Naive thymus-derived CD4-positive, alpha-beta T cell (primary cell): ENCODE measurements at regions not wholly inside any gene's neighbourhood (a gene's known extent, or its start where the extent isn't known, plus 50 kb on each side); places are given as distances from the start of the nearest gene placed in this dataset.

Source experiments
- ATAC-seq: fragments of 150-1000 bp; cut with Tn5 transposase; 2 replicates; pipeline ENCODE4 v1.10.0; 2021; ENCODE audit warnings: mild to moderate bottlenecking, moderate library complexity
- CTCF ChIA-PET: fragments of 350-600 bp; sonication (Branson Sonifier 250); formaldehyde crosslinking; loops from one replicate; lab custom pipeline; 2021; ENCODE audit warnings: antibody characterized with exemption; lab: Charles Lee
- POLR2A ChIA-PET: fragments of 350-600 bp; sonication (Branson Sonifier 250); formaldehyde crosslinking; loops from one replicate; lab custom pipeline; 2021; ENCODE audit warnings: antibody characterized with exemption, inconsistent platforms; lab: Charles Lee
- DNase-seq, 9 donors: peaks; one replicate each; pipeline versions ENCODE4 v3.0.0 to v3.0.0-alpha.2; 2020 to 2022; ENCODE audit warnings: mixed read lengths in 1 of 9
- H3K27ac ChIP-seq: one replicate; pipeline ENCODE4 v1.7.0; 2013; ENCODE audit warnings: mild to moderate bottlenecking, low read depth, low read length, moderate library complexity
- H3K27me3 ChIP-seq, 2 donors: one replicate each; pipeline ENCODE4 v1.7.0; 2013; ENCODE audit warnings: low read length in 2 of 2, mild to moderate bottlenecking in 2 of 2, moderate library complexity in 2 of 2; ENCODE audit not compliant: control insufficient read depth in 2 of 2, insufficient read depth in 2 of 2
- H3K36me3 ChIP-seq, 3 experiments: 1 replicate in 2 of 3; 2 replicates in 1 of 3; pipeline ENCODE4 v1.7.0; 2013; ENCODE audit warnings: low read length in 3 of 3, mild to moderate bottlenecking in 3 of 3, moderate library complexity in 1 of 3; ENCODE audit not compliant: insufficient read depth in 3 of 3, control insufficient read depth in 2 of 3
- H3K4me1 ChIP-seq, 2 donors: one replicate each; pipeline ENCODE4 v1.7.0; 2013; ENCODE audit warnings: low read length in 2 of 2, mild to moderate bottlenecking in 2 of 2, moderate library complexity in 1 of 2; ENCODE audit not compliant: control insufficient read depth in 2 of 2, insufficient read depth in 2 of 2
- H3K4me3 ChIP-seq: 2 replicates; pipeline ENCODE4 v1.7.0; 2013; ENCODE audit warnings: mild to moderate bottlenecking, low read length
- H3K9me3 ChIP-seq, 3 experiments: 1 replicate in 2 of 3; 2 replicates in 1 of 3; pipeline ENCODE4 v1.7.0; 2013; ENCODE audit warnings: low read length in 3 of 3; ENCODE audit not compliant: control insufficient read depth in 2 of 3
- H3K27ac Mint-ChIP-seq, 9 donors: one replicate each; pipeline ENCODE4 v1.8.0; 2020 to 2022; ENCODE audit warnings: mixed read lengths in 9 of 9, mild to moderate bottlenecking in 8 of 9, moderate library complexity in 5 of 9, inconsistent platforms in 2 of 9
- H3K27me3 Mint-ChIP-seq, 5 donors: one replicate each; pipeline ENCODE4 v1.8.0; 2021 to 2022; ENCODE audit warnings: mixed read lengths in 5 of 5, mild to moderate bottlenecking in 1 of 5
- H3K36me3 Mint-ChIP-seq, 5 donors: one replicate each; pipeline ENCODE4 v1.8.0; 2020 to 2022; ENCODE audit warnings: mixed read lengths in 5 of 5, mild to moderate bottlenecking in 3 of 5, inconsistent platforms in 1 of 5
- H3K4me1 Mint-ChIP-seq, 7 donors: one replicate each; pipeline ENCODE4 v1.8.0; 2020 to 2022; ENCODE audit warnings: mixed read lengths in 7 of 7, mild to moderate bottlenecking in 3 of 7, inconsistent platforms in 1 of 7
- H3K4me3 Mint-ChIP-seq, 10 donors: one replicate each; pipeline ENCODE4 v1.8.0; 2020 to 2022; ENCODE audit warnings: mild to moderate bottlenecking in 10 of 10, mixed read lengths in 10 of 10, moderate library complexity in 6 of 10, inconsistent platforms in 2 of 10
- H3K9me3 Mint-ChIP-seq, 11 donors: one replicate each; pipeline ENCODE4 v1.8.0; 2020 to 2022; ENCODE audit warnings: mixed read lengths in 11 of 11, mild to moderate bottlenecking in 4 of 11, inconsistent platforms in 1 of 11, moderate library complexity in 1 of 11
- intact Hi-C, 2 donors: fragments of 100-400 bp; cut with micrococcal nuclease; formaldehyde crosslinking; loops; one replicate each; pipeline ENCODE4 v1.15.1; 2023

DNA sequence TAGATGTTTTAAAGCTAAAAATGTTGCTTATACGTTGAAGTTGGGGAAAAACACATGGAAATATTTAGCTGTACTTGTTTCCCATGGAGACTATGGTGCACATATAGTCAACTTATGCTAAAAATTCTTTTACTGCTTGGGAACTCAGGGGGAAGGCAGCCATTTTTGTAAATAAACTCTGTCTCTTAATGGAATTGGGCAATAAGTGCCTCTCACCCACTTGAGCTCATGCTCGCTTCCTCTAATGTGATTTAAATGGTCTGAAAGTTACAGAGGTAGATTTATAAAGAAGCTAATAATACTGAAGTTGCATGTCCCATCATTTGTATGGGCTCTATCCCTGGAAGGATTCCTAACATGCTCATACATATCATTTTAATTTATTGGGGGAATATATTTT is 523.8 kb downstream of the RASEF start:
- Mint-ChIP-seq H3K36me3 (no peaks in the 10 kb centered on the region), H3K4me1 (no peaks in the 10 kb centered on the region), H3K27me3 (no peaks in the 10 kb centered on the region), H3K4me3 (no peak overlapping the region), H3K9me3 (peaks cover 0 to 4% (median 0%) of the 10 kb centered on the region in 11 donors), H3K27ac (no peak overlapping the region)
- intact Hi-C loops = no loop called here
- DNase-seq (no peak), ATAC-seq (no peak)
- CTCF ChIA-PET = no interaction called here
- Histone ChIP-seq H3K36me3 (no peaks in the 10 kb centered on the region), H3K9me3 (no peaks in the 10 kb centered on the region), H3K27me3 (no peaks in the 10 kb centered on the region), H3K4me3 (no peak overlapping the region), H3K4me1 (no peaks in the 10 kb centered on the region), H3K27ac (no peak overlapping the region)
- POLR2A ChIA-PET = no interaction called here

DNA sequence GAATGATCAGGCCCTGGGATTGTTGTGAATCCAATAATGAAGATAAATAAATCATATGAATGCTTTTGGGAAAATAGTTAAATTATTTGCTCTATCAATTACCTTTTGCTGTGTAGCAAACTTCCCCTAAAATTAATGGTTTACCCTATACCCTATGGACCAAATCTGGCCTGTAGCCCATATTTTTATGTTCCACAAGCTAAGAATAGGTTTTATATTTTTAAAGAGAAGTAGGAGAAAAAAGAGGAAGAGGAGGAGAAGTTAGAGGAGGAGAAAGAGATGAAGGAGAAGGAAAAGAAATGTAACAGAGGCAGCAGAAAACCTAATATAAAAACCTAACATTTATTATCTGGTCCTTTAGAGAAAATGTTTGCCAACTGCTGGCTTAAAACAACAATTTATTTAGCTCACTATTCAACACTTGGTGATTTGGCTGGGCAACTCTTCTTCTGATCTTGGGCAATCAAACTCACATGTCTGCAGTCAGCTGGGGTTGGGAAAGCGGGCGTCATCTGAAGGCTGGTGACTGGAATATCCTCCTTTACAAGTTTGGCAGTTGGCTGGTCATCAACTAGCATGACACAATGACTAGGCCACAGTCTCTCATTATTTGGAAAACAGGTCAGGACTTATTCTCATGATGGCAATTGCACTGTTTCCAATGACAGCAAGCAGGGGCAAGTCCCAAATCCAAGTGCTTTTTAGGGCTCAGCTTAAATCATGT is 522.9 kb downstream of the RASEF start:
- H3K27ac ChIP-seq = no peak overlapping the region
- H3K9me3 ChIP-seq = no peaks in the 10 kb centered on the region
- H3K27me3 ChIP-seq = no peaks in the 10 kb centered on the region
- H3K4me1 Mint-ChIP-seq = no peaks in the 10 kb centered on the region
- no peaks in the 10 kb centered on the region for H3K36me3 Mint-ChIP-seq
- H3K9me3 Mint-ChIP-seq = peaks cover 0 to 4% (median 0%) of the 10 kb centered on the region in 11 donors
- intact Hi-C loops = no loop called here
- ChIA-PET POLR2A (no interaction called here), CTCF (no interaction called here)
- no peak overlapping the region for H3K4me3 Mint-ChIP-seq
- H3K27ac Mint-ChIP-seq = no peak overlapping the region
- peak in 1 of 9 donors; percentile 1 for DNase-seq
- ATAC-seq = peak; percentile 27
- H3K4me3 ChIP-seq = no peak overlapping the region
- no peaks in the 10 kb centered on the region for H3K27me3 Mint-ChIP-seq
- no peaks in the 10 kb centered on the region for H3K36me3 ChIP-seq
- H3K4me1 ChIP-seq = no peaks in the 10 kb centered on the region

DNA sequence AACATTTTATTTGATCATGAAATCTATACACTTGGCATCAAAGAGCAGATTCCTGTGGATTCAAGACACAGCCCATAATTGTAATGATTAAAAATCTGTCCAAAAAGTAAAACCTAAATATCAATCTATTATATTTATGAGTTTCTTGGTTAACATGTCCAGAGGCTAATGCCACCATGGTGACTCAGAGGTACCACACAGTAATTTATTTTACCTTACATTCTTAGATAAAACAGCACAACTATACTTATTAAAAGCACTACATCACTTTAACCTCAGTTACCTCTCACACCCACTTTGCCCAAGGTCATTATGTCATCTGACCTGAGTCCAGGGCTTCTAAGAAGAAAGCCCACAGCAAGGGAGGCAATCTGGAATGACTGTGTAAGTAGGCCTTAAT is 519.2 kb downstream of the RASEF start:
- DNase-seq (no peak), ATAC-seq (no peak)
- no peak overlapping the region for H3K27ac Mint-ChIP-seq
- peaks cover 0 to 13% (median 3%) of the 10 kb centered on the region in 11 donors for H3K9me3 Mint-ChIP-seq
- Histone ChIP-seq H3K27ac (no peak overlapping the region), H3K36me3 (no peaks in the 10 kb centered on the region), H3K9me3 (no peaks in the 10 kb centered on the region), H3K4me3 (no peak overlapping the region), H3K27me3 (no peaks in the 10 kb centered on the region), H3K4me1 (no peaks in the 10 kb centered on the region)
- H3K36me3 Mint-ChIP-seq = no peaks in the 10 kb centered on the region
- intact Hi-C loops = no loop called here
- POLR2A ChIA-PET = no interaction called here
- H3K27me3 Mint-ChIP-seq = no peaks in the 10 kb centered on the region
- CTCF ChIA-PET = no interaction called here
- H3K4me3 Mint-ChIP-seq = no peak overlapping the region
- no peaks in the 10 kb centered on the region for H3K4me1 Mint-ChIP-seq

DNA sequence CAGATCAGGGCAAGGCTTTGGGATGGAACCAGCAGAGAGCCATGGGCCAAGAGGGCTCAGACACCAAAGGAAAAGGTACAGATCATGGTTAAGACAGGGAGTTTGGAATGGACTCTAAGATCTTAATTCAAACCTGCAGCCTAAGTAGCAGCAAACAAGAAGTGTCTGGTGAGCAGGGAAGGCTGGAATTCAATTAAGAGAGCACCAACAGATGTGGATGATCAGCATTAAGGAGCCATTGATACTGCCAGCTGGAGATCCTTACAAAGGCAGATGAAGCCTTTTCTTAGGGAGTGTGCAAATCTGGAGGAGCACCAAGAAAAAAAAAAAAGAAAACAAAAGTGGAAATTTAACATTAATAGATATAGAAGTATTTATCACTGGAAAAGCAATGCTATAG is 516.8 kb downstream of the RASEF start:
- CTCF ChIA-PET = no interaction called here
- intact Hi-C loops = no loop called here
- Histone ChIP-seq H3K27ac (no peak overlapping the region), H3K9me3 (no peaks in the 10 kb centered on the region), H3K4me1 (no peaks in the 10 kb centered on the region), H3K4me3 (no peak overlapping the region), H3K36me3 (no peaks in the 10 kb centered on the region), H3K27me3 (no peaks in the 10 kb centered on the region)
- Mint-ChIP-seq H3K27me3 (no peaks in the 10 kb centered on the region), H3K4me3 (no peak overlapping the region), H3K36me3 (no peaks in the 10 kb centered on the region), H3K4me1 (no peaks in the 10 kb centered on the region), H3K9me3 (peaks cover 0 to 13% (median 2%) of the 10 kb centered on the region in 11 donors), H3K27ac (no peak overlapping the region)
- DNase-seq (no peak), ATAC-seq (no peak)
- POLR2A ChIA-PET = no interaction called here

DNA sequence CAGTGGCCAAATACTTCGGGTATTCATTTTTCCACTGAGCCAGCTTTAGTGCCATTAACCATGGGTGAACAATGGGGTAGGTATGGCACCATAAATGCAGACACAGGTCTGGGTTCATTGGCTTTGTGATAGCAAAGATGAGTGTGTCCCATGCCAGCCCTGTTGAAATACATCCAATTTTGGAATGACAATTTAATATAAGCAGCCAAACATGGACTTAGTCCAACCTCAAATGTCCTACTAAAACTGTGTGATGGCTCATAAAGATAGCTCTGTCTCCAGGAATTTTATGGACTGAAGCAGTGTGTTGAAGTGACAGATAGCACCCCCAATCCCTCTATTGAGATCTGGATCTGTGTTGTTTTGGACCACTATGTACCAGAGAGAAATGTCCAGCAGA is 514.9 kb downstream of the RASEF start:
- H3K27me3 Mint-ChIP-seq = no peaks in the 10 kb centered on the region
- intact Hi-C loops = no loop called here
- DNase-seq = no peak

DNA sequence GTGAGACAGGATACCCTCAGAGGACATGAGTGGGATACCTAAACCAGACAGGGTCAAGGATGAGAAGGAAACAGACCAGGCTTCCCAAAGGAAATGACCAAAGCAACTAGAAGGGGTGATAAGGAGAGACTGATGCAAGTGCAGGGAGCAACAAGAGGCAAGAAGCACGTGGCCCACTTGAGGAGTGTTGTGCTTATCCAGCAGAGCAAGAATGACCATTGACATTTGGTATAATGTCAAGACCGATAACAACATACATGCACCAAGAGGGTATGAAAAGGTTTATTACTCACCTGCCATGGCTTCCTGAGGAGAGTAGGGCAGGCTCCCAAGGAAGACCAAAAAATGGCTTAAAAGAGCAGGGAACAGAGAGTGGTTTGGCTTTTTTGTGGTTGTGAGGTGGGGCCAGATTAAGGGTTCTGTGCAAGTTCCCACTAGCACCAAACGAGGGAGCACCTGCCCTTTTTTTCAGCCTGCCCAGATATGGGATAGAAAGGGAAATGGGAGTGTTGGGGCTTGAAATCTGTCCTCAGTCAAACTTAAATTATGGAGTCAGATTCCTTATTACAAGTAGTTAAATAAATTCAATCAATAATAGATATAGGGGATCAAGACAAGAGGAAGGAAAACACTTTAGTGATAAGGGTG is 513.6 kb downstream of the RASEF start:
- intact Hi-C loops = no loop called here
- H3K27ac Mint-ChIP-seq = no peak overlapping the region
- H3K27ac ChIP-seq = no peak overlapping the region
- CTCF ChIA-PET = no interaction called here
- DNase-seq (no peak), ATAC-seq (no peak)
- H3K4me1 Mint-ChIP-seq = no peaks in the 10 kb centered on the region
- H3K9me3 Mint-ChIP-seq = peaks cover 0 to 13% (median 2%) of the 10 kb centered on the region in 11 donors
- H3K27me3 Mint-ChIP-seq = no peaks in the 10 kb centered on the region
- no peak overlapping the region for H3K4me3 Mint-ChIP-seq
- H3K4me3 ChIP-seq = no peak overlapping the region
- no peaks in the 10 kb centered on the region for H3K9me3 ChIP-seq
- H3K36me3 ChIP-seq = no peaks in the 10 kb centered on the region
- POLR2A ChIA-PET = no interaction called here
- no peaks in the 10 kb centered on the region for H3K36me3 Mint-ChIP-seq
- H3K4me1 ChIP-seq = no peaks in the 10 kb centered on the region
- no peaks in the 10 kb centered on the region for H3K27me3 ChIP-seq

More for the DNA sequence above, 514.9 kb downstream of the RASEF start:
- H3K27ac ChIP-seq = no peak overlapping the region
- Mint-ChIP-seq H3K9me3 (peaks cover 0 to 13% (median 2%) of the 10 kb centered on the region in 11 donors), H3K27ac (no peak overlapping the region), H3K4me1 (no peaks in the 10 kb centered on the region), H3K36me3 (no peaks in the 10 kb centered on the region), H3K4me3 (no peak overlapping the region)
- no peaks in the 10 kb centered on the region for H3K4me1 ChIP-seq
- ATAC-seq = no peak
- H3K27me3 ChIP-seq = no peaks in the 10 kb centered on the region
- no peaks in the 10 kb centered on the region for H3K36me3 ChIP-seq
- ChIA-PET CTCF (no interaction called here), POLR2A (no interaction called here)
- H3K9me3 ChIP-seq = no peaks in the 10 kb centered on the region
- H3K4me3 ChIP-seq = no peak overlapping the region

DNA sequence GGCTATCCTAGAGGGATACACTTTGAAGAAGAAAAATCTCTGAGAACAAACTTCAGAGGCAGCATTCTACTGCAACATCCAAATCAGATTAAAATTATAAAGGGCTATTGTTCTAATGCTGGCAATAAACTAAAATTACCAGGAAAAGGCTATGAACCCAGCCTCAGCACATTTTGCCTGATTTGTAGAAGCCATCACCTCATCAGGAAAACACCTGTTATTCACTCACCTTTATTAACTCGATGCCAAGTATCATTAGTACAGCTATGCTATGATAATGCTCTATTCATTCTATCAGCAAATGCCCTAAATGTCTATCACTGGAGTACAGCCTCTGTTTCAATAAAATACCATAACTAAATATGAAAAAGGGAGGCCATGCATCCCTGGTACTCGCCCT is 510.2 kb downstream of the RASEF start:
- no peaks in the 10 kb centered on the region for H3K4me1 Mint-ChIP-seq
- Histone ChIP-seq H3K27me3 (no peaks in the 10 kb centered on the region), H3K27ac (no peak overlapping the region), H3K4me3 (no peak overlapping the region), H3K4me1 (no peaks in the 10 kb centered on the region), H3K36me3 (no peaks in the 10 kb centered on the region), H3K9me3 (no peaks in the 10 kb centered on the region)
- H3K36me3 Mint-ChIP-seq = no peaks in the 10 kb centered on the region
- POLR2A ChIA-PET = no interaction called here
- intact Hi-C loops = no loop called here
- H3K27ac Mint-ChIP-seq = no peak overlapping the region
- DNase-seq (no peak), ATAC-seq (no peak)
- CTCF ChIA-PET = no interaction called here
- peaks cover 0 to 4% (median 0%) of the 10 kb centered on the region in 11 donors for H3K9me3 Mint-ChIP-seq
- no peaks in the 10 kb centered on the region for H3K27me3 Mint-ChIP-seq
- H3K4me3 Mint-ChIP-seq = no peak overlapping the region
